HG03378 (cell line): ENCODE measurements at regions not wholly inside any gene's neighbourhood (a gene's known extent, or its start where the extent isn't known, plus 50 kb on each side); places are given as distances from the start of the nearest gene placed in this dataset.
"Not testable (repeated sequence)": the region's sequence is repeated elsewhere in the genome, so short reads cannot be mapped to it uniquely, and the experiment has no call there.

ENCODE experiments used
- ATAC-seq: cut with Tn5 transposase; IDR thresholded peaks from one replicate; pipeline ENCODE4 v1.9.1; 2021; ENCODE audit warnings: mild to moderate bottlenecking, moderate library complexity; ENCODE audit not compliant: unreplicated experiment

- ATAC-seq: no peak
Measured at GRCh38 chr2:187865025-187865424, 310.8 kb upstream of the TFPI start.

- ATAC-seq: no peak
Measured at GRCh38 chr2:187867165-187867564, 312.9 kb upstream of the TFPI start.

GRCh38 chr2:187869195-187869594, 315.0 kb upstream of the TFPI start:
- ATAC-seq: no peak

- no peak for ATAC-seq
Measured at GRCh38 chr2:187871506-187871905, 317.3 kb upstream of the TFPI start.

- no peak for ATAC-seq
Measured at GRCh38 chr2:187873132-187873531, 318.9 kb upstream of the TFPI start.

- ATAC-seq: no peak
Measured at GRCh38 chr2:187874786-187875185, 320.6 kb upstream of the TFPI start.

GRCh38 chr2:187875261-187876141, 321.3 kb upstream of the TFPI start:
- no peak for ATAC-seq

GRCh38 chr2:187876554-187876953, 322.3 kb upstream of the TFPI start:
- no peak for ATAC-seq

- no peak for ATAC-seq
Measured at GRCh38 chr2:187877391-187877790, 323.2 kb upstream of the TFPI start.

- ATAC-seq: no peak
Measured at GRCh38 chr2:187878112-187878511, 323.9 kb upstream of the TFPI start.

GRCh38 chr2:187879491-187879890, 325.3 kb upstream of the TFPI start:
- ATAC-seq: no peak

GRCh38 chr2:187884003-187884402, 329.8 kb upstream of the TFPI start:
- no peak for ATAC-seq

GRCh38 chr2:187890690-187891089, 336.5 kb upstream of the TFPI start:
- no peak for ATAC-seq

- no peak for ATAC-seq
Measured at GRCh38 chr2:187900021-187900420, 345.8 kb upstream of the TFPI start.

GRCh38 chr2:187906021-187906420, 351.8 kb upstream of the TFPI start:
- ATAC-seq: no peak

- not testable (repeated sequence) for ATAC-seq
Measured at GRCh38 chr2:187910922-187911321, 356.7 kb upstream of the TFPI start.

- ATAC-seq: no peak
Measured at GRCh38 chr2:187912950-187913349, 358.7 kb upstream of the TFPI start.

- ATAC-seq: no peak
Measured at GRCh38 chr2:187915810-187916209, 361.6 kb upstream of the TFPI start.

- no peak for ATAC-seq
Measured at GRCh38 chr2:187916799-187917198, 362.6 kb upstream of the TFPI start.

GRCh38 chr2:187917535-187917934, 363.3 kb upstream of the TFPI start:
- ATAC-seq: no peak

- no peak for ATAC-seq
Measured at GRCh38 chr2:187918996-187919821, 365.0 kb upstream of the TFPI start.

GRCh38 chr2:187920511-187920910, 366.3 kb upstream of the TFPI start:
- ATAC-seq: no peak
